Pulmonary artery endothelial cell (primary cell): ENCODE measurements at regions not wholly inside any gene's neighbourhood (a gene's known extent, or its start where the extent isn't known, plus 50 kb on each side); places are given as distances from the start of the nearest gene placed in this dataset.

Source experiments
- DNase-seq: peaks from one replicate; pipeline ENCODE4 v3.0.0-alpha.2; 2011; ENCODE audit warnings: low read depth, low spot score

DNA sequence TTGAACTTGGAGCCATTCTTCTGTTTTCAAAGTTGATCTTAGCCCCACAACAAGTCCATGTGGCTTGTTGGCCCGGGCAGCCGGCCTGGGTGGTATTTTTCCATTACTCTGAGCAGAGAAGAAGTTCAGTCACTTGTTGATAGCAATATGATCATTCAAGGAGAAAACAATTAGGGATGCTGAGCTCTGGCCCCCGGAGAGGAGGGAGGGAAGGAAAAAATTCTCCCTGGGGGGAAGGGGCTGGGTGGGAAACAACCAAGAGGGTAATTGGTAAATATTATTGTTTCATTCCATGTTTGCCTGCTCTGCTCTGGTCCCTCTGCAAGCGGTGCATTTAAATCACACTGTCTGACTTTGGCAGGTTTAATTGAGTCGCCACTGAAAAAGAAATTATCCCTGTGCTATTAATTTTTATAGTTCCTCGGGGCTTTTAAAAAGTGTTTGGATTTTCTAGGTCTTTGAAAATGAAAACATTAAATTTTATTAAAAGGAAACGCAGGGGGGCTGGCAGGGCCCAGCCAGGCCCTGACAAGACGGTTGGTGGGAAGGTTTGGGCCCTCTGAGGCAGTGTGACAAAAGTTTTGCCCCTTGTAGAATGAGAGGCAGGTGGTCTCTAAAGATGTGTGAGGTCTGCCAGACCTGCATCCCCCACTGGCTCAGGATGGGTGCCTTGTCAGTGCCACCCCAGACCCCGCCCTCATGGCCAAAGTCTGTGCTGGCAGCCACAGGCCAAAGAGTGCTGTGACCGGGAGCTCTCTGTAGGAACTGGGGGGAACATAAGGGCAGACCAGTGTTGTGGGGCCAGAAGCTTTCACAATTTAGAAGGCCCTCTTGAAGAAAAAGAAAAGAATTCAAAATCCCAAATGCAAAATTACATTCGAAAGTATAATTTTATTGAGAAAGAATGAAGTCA lies 52.5 kb upstream of the SLC14A2 start:
- no peak for DNase-seq

DNA sequence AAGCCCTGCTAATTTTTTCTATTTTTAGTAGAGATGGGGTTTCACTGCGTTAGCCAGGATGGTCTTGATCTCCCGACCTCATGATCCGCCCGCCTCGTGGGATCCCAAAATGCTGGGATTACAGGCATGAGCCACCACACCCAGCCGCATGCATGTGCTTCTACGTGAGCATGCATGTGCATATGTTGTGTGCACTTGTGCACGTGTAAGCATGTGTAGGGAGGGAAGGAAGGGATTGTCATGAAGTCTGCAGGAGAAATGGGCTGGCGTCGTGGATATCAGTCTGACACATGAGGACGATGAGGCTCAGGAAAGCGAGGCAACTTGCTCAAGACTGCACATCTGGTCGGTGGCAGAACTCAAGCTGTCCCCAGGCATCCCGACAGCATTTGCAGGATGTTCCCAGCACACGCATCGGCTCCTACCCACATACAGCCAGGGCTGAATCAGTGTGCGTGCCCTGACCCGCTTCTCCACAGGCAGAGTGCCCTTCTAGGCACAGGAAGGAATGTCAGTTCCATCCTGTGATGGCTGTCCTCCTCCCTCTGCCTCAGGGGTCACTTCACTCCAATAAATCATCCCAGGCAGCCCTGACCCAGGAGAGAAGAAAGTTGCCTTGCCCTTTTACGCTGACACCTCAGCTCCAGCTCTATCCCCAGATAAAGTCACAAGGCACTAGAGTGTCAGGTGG lies 49.9 kb upstream of the SLC14A2 start:
- DNase-seq: no peak
